OCI-LY7 (cell line): ENCODE measurements at regions not wholly inside any gene's neighbourhood (a gene's known extent, or its start where the extent isn't known, plus 50 kb on each side); places are given as distances from the start of the nearest gene placed in this dataset.

Experiments used
- CTCF ChIP-seq: fragments of 200-600 bp; sonication (generic); conservative IDR thresholded peaks from 2 replicates; pipeline ENCODE4 v1.5.1; 2014; ENCODE audit warnings: mild to moderate bottlenecking, antibody characterized with exemption, low read length, moderate library complexity, mixed read lengths
- EZH2phosphoT487 ChIP-seq: fragments of 200-600 bp; sonication (generic); IDR thresholded peaks from 2 replicates; pipeline ENCODE4 v1.6.1; 2018; ENCODE audit warnings: low read depth, borderline replicate concordance, mild to moderate bottlenecking, mixed run types, antibody characterized with exemption, low read length, moderate library complexity, mixed read lengths

GRCh38 chr6:139883776-139884175 is 509.3 kb upstream of the CITED2 start:
- TF ChIP-seq CTCF = no peak
- TF ChIP-seq EZH2phosphoT487 = no peak
